ENCODE measurements at regions not wholly inside any gene's neighbourhood (a gene's known extent, or its start where the extent isn't known, plus 50 kb on each side); places are given as distances from the start of the nearest gene placed in this dataset.
A peak's percentile ranks its signal among the peaks of the same experiment; 100 is the strongest.

DNA sequence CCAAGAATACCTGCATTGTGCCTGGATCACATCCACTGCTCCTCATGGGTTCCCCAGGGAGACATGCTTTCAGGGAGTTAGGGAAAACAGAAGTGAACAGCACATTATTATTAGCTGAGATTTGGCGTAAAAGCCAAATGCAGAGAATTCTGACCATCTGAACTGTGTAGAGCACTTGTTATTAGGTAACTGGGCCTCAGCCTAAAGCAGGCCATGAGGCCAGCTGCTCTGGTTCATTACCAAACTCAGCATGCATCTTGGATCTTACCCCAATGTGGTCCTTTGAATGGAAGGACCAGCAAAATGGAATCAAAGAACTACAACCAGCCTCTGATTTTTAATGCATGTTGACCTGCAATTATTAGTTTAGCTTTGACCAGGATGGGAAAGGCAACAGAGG lies 322.3 kb downstream of the KCNS3 start:
- no peak for DNase-seq (ENCODE audit: low read depth in 2 of 3, low spot score in 1 of 3)

DNA sequence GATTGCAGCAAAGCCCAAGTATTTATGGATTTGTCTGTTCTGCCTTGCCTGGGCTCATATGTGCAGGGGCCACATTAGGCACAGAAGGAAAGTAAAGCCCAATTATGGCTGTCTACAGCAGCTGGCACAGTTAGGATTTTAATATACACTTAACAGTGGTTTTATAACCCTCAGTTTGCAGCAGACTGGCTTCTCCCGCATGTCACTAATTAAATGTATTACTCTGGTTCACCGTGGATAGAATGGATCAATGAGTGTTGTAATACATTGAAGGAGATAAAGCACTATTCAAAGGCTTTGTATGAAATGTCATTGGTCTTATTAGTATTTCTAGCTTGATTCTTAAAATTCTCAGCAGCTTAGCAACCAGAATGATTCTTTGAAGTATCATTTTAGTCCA lies 320.2 kb downstream of the KCNS3 start:
- no peak for DNase-seq (ENCODE audit: low read depth in 2 of 3, low spot score in 1 of 3)

DNA sequence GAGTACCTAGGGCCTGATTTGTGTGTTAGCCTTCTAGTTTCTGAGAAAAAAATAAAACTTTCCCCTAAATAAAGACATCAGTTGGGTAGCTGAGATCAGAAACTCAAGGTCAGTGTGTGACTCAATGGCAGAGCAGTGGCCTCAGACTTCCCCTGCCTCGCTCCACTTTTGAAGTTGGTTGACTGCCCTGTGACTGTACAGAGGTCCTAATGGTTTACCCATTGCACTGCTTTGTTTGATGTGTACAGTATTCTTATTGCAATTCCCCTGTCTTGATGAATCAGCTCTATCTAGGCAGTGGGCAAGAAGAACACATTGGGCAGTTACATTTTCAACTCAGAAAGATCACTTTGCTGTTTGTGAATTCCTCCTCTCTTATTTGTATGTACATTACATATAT lies 315.7 kb downstream of the KCNS3 start:
- no peak for DNase-seq (ENCODE audit: low read depth in 2 of 3, low spot score in 1 of 3)

- DNase-seq (ENCODE audit: low read depth in 2 of 3, low spot score in 1 of 3), result no peak
Observed at GRCh38 chr2:18186816-18187613, 308.5 kb downstream of the KCNS3 start.

DNA sequence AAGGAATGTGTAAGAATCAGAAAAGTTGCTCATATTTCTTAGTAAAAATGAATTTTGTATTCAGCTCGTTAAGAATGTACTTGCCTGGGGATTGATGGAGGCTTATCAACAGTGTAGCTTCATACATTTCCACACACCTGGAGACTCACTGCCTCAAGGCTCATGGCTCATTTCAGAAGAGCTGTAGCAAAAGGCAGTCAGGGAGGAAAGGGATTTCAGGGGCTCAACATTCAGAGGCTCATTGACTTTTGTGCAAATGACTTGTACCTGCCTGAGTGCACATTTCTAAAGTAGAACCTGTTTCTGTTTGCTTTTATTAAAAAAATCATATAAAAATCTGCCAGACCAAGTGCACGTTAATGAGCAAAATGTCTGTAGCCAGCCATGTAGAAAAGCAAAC lies 304.4 kb downstream of the KCNS3 start:
- no peak for DNase-seq (ENCODE audit: low read depth in 2 of 3, low spot score in 1 of 3)

- DNase-seq (ENCODE audit: low read depth in 2 of 3, low spot score in 1 of 3), result no peak
Observed at GRCh38 chr2:18180912-18181311, 302.4 kb downstream of the KCNS3 start.

DNA sequence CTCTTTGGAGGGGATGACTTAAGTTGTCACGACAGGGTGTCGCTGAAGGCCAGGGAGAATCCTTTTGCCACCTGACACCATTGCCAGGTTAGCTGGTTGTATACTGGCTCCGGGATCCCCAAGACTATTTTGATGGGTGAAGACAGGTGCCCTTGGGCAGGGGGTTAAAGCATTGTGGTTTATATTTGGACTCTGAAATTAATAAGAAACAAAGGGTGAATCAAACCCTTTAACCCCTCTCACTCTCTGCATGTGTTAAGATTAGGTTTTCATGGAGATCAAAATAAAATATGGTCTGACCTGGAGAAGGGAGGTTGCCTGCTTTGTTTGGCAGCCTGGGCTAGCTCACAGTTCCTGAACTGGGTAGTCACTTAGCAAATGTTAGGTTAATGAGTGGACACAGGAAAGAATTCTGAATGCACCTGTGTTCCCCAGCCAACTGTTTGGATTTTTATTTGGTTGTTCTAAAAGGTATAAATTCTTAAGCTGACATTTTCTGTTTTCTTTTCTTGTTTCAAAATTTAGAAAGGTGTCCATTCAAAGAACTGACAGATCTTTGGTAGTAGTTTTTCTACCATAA lies 301.7 kb downstream of the KCNS3 start:
- no peak for DNase-seq (ENCODE audit: low read depth in 2 of 3, low spot score in 1 of 3)

GRCh38 chr2:18178736-18179349 lies 300.4 kb downstream of the KCNS3 start:
- peak in 1 of 3 donors; percentile 41 for DNase-seq (ENCODE audit: low read depth in 2 of 3, low spot score in 1 of 3)

DNA sequence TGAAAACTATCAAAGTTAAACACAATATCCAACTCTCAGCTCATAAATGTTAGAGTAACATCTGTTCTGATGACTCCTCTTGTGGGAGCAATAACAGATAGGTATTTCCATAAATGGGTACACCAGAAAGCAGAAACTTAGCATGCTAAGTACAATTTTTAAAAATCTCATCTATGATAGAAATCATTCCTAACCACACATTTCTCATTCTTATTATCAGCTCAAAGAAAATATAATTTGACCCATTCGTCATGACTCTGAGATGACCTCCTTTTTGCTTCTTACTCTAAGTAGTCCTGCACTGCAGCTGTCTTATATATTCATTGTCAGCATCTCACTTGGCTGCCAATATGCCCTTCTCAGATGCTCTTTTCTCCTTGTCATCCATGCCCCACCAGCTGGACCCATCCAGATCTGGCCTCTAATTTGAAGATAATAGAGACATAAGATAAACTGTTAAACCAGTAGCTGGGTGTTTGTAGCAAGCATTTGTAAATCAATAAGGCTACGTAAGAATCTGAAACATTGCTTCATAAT lies 298.3 kb downstream of the KCNS3 start:
- no peak for DNase-seq (ENCODE audit: low read depth in 2 of 3, low spot score in 1 of 3)

GRCh38 chr2:18172607-18173006 lies 294.1 kb downstream of the KCNS3 start:
- DNase-seq (ENCODE audit: low read depth in 2 of 3, low spot score in 1 of 3), result no peak

DNA sequence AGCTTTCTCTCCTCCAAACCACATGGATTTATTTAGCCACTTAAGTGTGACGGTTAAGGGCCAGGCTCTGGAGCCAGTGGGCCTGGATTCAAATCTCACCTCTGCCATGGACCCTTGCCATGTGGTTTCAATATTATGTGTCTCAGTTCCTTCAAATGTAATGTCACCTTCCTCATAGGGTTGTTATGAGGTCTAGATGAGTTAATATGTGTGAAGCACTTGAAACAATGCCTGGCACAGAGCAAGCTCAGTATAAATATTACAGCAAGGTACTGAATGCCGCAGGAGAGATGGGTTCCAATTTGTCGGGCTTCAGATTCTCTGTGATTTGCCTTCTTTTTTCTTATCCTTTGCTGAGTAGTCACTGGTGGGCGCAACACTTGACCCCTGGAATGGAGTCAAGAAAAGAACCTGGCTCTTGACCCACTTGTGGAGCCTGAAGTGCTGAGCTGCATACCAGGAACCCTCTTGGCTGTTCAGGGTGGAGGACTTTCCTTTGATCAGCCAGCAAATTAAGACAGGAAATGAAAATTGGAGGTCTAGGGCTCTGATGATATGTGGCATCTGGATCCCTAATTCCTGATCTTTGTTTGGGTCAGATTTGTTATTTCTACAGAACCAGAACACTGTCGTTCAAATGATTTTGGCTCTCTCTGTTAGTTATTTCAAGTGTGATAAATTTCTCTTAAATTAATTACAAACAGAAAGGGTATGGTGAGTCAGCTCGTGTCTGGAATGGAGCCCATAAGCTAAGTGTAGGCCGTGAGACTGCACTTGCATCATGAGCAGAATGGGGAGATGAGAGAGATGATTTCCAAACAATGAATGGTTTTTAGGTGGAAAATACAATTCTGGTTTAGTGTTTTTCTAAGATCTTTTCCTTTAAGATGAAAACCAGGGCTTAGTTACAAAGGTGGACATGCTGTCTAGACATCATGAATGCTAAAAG lies 293.0 kb downstream of the KCNS3 start:
- no peak for DNase-seq (ENCODE audit: low read depth in 2 of 3, low spot score in 1 of 3)

DNA sequence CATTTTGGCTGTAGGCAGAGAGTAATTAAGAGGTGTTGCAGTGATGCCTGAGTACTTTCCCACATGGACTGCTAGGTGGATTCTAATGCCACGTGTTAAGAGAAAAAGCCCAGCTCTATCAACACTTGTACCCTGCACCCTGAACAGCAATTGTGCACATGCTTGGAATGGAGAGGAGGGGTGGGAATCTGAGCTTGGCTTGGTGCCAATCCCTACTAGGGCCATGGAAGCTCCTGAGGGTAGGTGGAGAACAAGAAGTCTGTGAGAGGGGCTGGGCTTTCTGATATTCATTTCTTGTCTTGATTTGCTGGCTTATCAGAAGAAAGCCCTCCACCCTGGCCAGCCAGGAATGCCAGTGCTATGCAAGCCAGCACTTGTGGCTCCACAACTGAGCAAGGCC lies 292.2 kb downstream of the KCNS3 start:
- no peak for DNase-seq (ENCODE audit: low read depth in 2 of 3, low spot score in 1 of 3)

GRCh38 chr2:18169893-18170175 lies 291.4 kb downstream of the KCNS3 start:
- no peak for DNase-seq (ENCODE audit: low read depth in 2 of 3, low spot score in 1 of 3)

GRCh38 chr2:18169121-18169892 lies 290.8 kb downstream of the KCNS3 start:
- DNase-seq (ENCODE audit: low read depth in 2 of 3, low spot score in 1 of 3), result no peak

DNA sequence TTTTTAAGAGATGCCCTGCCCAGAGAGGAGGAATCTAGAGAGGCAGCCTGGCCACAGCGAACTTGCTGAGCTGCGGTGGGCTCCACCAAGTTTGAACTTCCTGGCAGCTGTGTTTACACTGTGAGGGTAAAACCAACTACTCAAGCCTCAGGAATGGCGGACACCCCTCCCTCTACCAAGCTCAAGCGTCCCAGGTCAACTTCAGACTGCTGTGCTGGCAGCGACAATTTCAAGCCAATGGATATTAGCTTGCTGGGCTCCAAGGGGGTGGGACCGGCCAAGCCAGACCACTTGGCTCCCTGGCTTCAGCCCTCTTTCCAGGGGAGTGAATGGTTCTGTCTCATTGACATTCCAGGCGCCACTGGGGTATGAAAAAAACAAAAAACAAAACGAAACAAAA lies 289.4 kb downstream of the KCNS3 start:
- no peak for DNase-seq (ENCODE audit: low read depth in 2 of 3, low spot score in 1 of 3)

- no peak for DNase-seq (ENCODE audit: low read depth in 2 of 3, low spot score in 1 of 3)
Observed at GRCh38 chr2:18161681-18162080, 283.2 kb downstream of the KCNS3 start.

- DNase-seq (ENCODE audit: low read depth in 2 of 3, low spot score in 1 of 3), result no peak
Observed at GRCh38 chr2:18159896-18160295, 281.4 kb downstream of the KCNS3 start.

DNA sequence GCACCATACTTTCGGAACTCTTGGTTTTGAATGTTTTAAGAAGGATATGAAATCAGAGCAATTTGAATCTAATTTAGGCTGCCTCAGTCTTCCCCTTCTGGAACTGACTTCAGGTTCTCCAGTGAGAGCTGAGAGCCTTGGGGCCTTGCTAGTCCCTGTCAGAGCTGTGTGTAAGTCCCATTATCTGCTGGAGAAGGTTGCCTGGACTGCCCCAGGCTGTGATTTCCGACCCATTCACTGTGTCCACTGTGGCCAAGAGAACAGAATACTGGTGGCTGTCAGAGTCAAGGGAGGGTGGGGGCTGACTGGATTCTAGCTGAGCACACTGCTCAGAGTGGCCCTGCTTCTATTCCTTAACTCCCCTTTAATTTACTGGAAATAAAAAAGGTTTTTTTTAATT lies 278.0 kb downstream of the KCNS3 start:
- DNase-seq (ENCODE audit: low read depth in 2 of 3, low spot score in 1 of 3), result no peak

DNA sequence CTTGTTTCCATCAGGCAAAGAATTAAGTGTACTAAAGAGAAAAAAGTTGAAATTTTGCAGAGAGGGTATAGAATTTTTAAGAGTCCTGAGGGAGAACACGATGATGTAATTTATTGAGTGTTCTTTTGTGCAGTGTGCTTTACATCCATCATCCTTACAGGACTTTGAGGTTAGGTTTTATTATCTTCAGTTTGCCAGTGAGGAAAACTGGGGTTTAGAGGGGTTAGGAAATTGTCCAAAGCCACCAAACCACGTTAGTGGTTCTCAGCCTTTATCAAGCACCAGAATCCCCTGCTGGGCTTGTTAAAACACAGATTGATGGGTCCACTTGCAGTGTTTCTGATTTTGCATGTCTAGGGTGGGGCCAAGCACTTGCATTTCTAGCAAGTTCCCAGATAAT lies 277.5 kb downstream of the KCNS3 start:
- no peak for DNase-seq (ENCODE audit: low read depth in 2 of 3, low spot score in 1 of 3)

DNA sequence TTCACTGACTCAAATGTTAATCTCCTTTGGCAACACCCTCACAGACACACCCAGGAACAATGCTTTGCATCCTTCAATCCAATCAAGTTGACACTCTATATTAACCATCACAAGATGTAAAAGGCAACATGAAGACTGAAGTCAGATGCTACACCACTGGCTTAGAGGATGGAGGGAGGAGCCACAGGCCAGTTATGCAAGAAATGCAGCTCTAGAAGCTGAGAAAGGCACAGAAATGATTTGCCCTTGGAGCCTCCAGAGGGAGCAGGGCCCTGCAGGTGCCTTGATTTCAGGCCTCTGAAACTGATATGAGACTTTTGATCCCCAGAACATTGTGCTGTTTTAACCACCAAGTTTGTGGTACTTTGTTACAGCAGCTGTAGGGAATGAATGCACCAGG lies 276.3 kb downstream of the KCNS3 start:
- no peak for DNase-seq (ENCODE audit: low read depth in 2 of 3, low spot score in 1 of 3)

GRCh38 chr2:18154259-18154658 lies 275.8 kb downstream of the KCNS3 start:
- DNase-seq (ENCODE audit: low read depth in 2 of 3, low spot score in 1 of 3), result no peak

Data from stimulated activated CD4-positive, alpha-beta T cell treated with anti-CD3 and anti-CD28 coated beads, Interleukin-12 subunit alpha, Interleukin-12 subunit beta, amount 100 ng/mL, for 48 hours (primary cell).